Left hindlimb (tissue), 1 donor: ENCODE measurements at regions not wholly inside any gene's neighbourhood (a gene's known extent, or its start where the extent isn't known, plus 50 kb on each side); places are given as distances from the start of the nearest gene placed in this dataset.
"Not testable (repeated sequence)": the region's sequence is repeated elsewhere in the genome, so short reads cannot be mapped to it uniquely, and the experiment has no call there.

ENCODE experiments used
- DNase-seq: peaks from one replicate; pipeline ENCODE4 v3.0.0-alpha.2; 2018

DNA sequence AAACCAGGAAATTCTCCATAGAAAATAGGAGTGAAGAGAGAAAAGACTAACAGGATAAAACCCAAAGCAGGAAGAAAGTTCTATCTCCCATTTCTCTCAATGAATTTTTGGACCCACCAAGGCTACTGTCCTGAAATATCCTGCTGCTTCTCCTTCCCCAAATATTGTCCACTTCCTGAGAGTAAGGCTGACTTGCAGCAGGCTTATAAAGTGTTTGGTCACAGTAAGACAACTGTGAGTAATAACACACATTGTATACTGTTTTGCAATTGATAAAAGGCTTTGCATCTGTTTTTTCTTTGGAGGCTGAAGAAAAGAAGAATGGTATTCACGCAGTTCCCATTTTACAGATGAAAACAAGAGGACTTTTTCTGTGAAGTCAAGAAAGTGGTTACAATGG lies 52.8 kb downstream of the FOXD4L6 start:
- not testable (repeated sequence) for DNase-seq

DNA sequence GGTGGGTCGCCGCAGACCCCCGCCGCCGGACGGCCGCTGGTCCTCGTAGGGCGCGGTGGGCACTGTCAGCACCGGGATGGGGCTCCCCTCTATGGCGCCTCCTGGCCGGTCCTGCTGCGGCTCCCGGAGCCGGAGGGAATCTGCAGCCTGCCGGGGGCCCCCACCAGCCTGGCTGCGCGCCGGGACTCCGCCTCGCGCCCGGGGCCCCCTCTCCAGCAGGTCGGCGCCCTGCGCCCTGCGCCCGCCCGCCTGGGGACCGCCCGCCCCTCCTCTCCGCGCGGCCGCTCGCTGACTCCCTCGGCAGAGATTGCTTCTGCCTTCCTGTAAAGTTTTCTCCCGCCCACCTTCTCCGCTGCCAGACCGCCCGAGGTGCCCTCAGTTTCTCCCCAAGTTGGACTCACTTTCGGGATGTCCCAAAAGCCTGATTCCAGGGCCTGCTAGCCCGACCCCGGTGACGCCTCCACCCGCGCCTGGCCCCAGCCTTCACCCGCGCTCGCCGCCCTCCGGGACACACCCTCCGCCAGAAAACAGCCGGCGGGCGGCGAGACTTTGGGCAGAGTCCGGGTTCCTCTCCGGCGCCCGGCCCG lies 54.0 kb downstream of the FOXD4L6 start:
- peak; percentile 46 for DNase-seq

DNA sequence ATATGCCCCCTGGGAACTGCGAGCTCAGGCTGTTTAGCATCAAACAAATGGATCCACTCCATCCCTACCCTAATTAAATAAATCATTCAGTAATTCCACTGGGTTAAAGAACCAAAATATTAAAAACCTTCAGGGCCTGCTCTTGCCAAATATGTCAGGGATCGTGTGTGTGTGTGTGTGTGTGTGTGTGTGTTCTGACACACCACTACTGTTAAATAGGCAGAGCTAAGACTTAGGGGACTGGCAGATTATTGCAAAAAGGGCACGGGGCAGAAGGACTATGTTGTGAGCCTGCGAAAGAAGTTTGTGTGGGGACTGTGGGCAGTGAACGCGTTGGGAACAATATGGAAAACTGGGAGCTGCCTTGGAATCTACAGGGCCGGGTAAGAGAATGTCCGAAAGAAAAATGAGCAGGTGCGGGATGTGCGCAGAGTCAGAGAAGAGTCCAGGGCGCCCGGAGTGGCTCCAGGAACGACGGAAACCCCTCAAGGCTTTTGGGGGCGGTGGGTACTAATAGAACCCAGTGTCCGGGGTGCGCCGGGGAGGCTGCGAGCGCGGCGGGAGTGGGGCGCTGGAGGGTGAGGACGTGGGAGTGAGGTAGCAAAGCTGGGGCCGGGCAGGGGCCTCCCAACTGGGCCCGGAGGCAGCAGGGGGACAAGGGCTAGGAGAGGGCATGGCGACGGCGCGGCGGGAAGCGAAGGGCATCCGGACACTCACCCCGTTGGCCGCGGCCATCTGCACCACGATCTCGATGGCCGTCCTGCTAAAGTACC lies 54.8 kb downstream of the FOXD4L6 start:
- not testable (repeated sequence) for DNase-seq

DNA sequence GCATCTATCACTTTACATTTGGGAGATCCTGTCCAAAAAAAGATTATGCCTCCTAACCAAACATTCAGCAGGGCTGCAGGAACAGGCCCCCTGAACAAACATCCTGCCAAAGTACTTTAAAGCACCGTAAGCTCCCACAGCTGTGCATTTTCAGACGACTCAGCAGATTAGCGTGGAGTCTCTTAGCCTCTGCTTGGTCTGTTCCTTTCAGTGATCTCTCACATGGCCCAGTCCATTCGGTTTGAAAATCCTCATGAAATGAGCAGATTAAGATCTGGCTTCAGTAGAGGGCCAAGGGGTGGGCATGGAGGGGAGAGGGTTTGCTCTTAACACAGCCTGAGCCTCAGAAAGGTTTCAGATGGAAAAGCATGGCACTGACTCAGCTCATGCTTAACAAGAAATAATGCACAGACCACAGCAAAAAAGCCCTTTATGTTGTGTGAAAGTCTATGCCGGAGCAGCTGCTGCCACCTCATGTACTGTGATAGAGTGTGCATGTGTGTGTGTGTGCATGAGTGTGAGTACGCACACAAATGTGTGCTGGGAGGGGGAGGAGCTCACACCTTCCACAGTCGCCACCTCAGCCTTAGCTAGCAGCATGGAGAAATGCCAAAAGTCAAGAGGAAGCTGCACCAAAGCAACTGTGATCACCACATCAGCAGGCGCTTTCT lies 64.2 kb downstream of the FOXD4L6 start:
- peak; percentile 20 for DNase-seq

DNA sequence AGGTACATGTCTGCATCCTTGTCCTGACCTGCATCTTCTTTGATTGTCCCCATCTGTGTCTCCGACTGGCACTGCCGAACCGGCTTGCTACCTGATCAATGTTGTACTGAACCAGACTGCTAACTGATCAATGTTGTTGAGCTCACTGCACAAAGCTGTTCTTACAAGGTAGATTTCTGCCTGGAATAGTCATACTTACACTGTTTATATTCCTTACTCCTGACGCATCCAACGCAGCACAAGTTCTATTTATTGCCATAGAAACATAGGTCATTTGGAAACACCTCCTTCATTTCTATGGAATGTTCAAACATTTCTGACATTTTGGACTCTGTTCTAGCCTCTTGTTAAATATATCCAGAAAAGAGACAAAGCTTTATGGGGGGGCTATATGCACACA lies 65.2 kb downstream of the FOXD4L6 start:
- DNase-seq = not testable (repeated sequence)

DNA sequence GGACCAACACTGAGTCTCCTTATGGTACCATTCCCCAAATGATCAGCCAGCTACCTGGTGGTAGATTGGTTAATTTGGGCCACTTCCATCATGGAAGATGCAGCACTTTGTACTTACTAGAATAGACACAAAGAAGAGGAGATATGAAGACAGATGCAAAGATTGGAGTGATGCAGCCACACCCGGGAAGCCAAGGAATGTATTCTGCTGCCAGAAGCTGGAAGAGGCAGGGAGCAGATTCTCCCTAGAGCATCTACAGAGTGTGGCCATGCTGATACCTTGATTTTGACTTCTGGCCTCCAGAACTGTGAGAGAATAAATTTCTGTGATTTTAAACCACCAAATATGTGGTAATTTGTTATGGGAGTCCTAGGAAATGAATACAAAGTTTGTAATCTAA lies 68.9 kb downstream of the FOXD4L6 start:
- not testable (repeated sequence) for DNase-seq

DNA sequence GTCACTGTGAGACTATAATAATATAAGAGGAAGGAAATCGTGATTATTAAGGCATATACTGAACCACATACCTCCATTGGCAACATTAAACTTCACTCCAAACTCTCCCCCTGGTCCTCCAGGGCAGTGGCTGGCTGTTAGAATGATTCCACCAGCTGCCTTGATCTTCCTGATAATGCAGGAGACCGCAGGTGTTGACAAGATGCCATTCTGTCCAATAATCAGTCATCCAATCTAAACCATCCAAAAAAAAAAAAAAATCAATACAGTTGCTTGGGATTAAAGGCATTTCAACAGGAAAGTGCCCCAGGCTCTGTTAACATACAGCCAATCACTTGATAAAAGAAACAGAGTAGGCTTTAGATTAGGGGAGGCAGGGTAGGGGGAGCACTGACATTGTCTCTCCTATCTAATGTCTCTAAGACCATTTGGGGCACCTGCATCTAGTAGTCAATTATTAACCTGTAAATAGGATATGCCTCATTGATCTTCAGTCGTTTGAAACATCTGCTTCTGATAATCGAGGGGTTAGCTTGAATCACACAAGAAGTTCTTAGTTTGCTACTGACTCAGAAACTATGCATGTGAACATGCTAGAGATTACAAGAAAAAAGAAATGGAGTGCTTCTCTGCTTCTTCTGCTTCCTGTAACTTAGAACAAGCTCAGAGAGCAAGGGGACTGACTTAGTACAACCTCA lies 74.7 kb downstream of the FOXD4L6 start:
- not testable (repeated sequence) for DNase-seq

DNA sequence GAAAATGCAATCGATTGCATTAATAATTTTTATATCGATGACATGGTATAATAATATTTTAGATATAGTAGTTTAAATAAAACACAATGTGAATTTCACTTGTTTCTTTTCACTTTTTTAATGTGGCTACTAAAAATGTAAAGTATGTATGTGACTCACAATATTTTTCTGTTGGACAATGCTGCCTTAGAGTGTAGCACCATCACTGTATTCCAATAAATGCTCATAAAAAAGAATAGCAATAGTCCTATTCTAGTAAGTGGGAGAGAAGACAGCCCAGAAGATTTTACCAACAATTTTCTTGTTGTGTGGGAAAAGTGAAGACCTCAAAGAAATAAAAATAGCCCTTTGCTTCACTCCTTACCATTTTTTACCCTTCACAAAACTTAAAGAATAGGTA lies 79.8 kb downstream of the FOXD4L6 start:
- DNase-seq = not testable (repeated sequence)

DNA sequence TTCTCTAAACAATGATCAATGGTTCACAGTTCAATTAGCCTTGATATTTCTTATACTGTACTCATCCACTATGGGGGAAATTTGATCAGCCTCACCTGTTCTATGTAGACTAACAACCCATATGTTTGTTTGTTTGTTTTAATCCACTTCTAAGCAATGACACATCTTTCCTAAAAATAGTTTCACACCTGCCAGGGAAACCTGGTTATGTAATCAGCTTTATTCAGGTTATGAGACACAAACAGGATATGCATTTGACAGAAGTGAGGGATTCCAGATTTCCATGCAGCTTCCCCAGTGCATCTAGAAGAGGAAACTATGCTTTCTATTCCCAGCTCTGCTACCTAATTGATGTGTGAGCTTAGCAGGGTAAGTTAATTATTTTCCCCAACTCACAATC lies 80.7 kb downstream of the FOXD4L6 start:
- not testable (repeated sequence) for DNase-seq

DNA sequence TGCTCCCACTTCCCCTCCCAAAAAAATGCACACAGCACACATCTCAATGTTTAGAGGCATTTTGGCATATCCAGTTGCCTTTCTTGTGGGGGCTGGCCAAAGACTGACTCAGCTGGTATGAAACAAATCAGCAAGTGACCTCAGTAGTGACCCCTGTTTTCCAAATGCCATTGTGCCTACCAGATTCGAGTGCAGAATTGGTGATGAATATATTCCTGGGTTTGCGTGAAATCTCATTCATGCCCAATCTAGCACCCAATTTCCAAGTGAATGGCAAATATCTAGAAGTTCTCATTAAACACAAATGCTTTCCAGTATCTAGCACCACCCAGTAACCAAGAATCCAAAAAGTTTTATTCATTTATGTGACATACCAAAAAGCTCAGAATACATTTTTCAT lies 83.6 kb downstream of the FOXD4L6 start:
- DNase-seq = not testable (repeated sequence)

DNA sequence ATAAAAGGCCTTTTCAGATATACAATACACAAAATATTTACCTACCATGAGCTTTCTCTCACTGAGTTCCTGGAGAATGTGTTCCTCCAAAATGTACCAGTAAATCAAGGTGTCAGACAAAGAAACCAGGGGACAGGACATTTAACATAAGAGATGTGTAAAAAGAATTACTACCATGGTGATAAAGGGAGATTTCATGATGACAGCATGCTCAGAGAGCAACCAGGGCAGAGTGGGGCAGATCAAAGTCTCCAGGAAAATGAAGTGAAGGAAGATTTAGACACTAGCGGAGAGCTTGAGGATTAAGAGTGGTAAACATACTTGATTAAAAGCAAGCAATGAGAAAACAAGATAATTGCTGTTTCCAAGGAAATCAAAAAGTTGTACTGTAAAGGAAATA lies 85.0 kb downstream of the FOXD4L6 start:
- not testable (repeated sequence) for DNase-seq

DNA sequence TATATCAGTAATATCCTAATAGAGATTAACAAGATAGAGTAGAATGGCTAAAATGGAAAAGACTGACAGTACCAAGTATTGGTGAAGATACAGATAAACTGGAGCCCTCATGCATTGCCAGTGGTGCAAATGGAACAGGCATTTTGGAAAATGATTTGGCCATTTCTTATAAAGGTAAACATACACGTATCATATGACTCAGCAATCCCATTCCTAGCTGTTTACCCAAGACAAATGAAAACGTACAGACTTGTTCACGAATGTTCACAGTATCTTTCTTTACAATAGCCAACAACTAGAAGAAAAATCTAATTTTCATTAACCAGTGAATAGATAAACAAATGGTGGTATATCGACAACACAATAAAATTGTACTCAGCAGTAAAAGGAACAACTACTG lies 86.4 kb downstream of the FOXD4L6 start:
- not testable (repeated sequence) for DNase-seq

DNA sequence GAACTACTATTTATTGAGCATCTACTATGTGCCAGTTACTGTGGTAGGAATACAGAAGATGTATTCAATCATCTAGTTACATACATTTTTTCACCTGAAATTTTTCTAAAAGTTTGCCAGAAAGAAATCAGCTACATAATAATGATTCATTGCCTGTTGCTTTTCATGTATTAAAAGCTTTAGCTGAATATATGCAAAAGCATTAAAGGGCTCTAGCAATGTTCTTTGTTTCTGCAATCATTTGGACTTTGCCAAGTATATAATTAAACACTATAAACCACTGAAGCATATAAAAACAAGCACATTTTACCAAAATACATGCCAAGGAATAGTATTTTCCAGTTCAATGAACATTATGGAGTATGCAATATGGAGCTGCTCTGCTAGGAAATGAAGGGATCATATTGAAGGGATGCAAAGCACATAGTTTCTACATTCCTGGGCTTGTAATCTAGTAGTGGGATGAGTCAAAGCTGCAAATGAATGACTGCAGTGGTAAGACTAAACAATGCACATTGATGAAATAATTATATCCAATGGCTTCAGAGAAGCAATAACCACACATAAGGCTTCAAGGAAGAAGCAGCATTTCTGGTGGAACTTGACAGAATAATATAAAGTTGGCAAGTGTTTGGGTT lies 87.7 kb downstream of the FOXD4L6 start:
- not testable (repeated sequence) for DNase-seq

DNA sequence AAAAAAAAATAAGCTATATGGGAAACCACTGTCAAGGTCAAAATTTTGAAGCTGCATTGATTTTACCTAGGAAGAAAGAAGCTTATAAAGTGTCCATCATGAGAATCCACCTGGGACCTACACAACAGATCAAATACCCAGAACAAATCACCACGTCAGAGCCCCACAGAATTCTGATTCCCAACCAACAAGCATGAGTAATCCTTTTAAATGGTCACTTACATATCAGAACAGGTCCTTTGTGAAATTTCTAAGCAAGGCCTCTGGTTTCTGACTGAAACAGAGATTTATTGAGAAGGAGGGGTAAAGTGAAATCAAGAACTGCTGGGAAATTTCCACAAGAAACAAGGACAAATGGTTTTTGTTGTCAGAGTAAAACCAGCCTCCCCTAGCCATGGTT lies 93.2 kb downstream of the FOXD4L6 start:
- DNase-seq = not testable (repeated sequence)

DNA sequence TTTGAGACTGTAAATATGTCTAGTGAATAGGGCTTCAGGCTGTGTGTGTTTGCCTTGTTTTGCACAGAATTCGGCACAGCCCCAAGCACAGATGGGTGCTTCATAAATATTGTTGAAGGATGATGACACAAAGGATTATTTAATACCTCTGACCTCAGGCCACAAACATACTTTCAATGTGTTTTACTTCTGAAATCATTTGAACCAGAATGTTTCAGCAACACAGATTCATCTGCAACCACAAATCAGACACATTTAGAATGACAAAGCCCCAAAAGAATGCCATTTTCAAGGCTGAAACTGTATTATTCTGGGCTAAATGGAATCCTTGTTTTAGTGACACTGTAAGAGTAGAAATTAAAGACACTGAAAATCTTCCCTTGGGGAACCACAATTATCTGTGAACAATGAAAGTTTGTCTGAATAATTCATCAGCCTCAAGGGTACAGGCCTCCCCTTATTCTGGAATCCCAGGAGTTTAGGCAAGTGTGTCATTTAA lies 93.7 kb downstream of the FOXD4L6 start:
- not testable (repeated sequence) for DNase-seq

DNA sequence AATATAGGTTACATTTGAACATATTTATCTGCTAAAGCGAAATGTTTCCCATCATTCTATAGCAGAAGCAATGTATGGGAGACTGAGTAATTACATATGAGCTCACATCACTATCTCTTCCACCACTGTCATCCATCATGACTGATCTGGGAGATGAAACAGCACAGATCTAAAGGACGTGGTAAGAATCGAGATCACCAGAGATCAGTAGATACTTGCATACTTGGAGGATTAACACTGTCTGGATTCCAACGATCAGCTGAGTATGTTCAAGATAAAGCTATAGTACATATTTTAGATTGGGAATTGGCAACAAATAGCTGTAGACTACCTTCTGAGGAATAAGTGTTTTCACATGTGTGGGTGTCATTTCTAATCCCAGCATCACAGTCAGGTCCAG lies 94.6 kb downstream of the FOXD4L6 start:
- DNase-seq = not testable (repeated sequence)

DNA sequence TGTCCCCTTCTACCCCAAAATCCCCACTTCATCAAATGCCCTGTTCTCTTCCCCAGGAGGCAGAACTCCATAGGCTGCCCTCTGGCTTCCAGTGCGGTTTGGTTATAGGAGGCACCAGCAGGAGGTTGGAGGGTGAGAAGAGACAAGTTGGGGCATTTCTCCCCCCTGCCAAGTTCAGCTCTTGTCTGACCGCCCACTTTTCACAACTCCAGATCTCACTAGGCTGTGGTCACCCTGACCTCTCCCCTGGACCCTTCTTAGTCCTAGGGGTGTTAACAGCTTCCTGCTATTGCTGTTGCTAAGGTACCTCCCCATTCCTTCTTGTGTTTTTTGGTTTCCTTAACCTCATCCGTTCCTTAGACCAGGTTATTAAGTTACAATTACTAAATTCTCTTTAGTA lies 95.1 kb downstream of the FOXD4L6 start:
- not testable (repeated sequence) for DNase-seq

DNA sequence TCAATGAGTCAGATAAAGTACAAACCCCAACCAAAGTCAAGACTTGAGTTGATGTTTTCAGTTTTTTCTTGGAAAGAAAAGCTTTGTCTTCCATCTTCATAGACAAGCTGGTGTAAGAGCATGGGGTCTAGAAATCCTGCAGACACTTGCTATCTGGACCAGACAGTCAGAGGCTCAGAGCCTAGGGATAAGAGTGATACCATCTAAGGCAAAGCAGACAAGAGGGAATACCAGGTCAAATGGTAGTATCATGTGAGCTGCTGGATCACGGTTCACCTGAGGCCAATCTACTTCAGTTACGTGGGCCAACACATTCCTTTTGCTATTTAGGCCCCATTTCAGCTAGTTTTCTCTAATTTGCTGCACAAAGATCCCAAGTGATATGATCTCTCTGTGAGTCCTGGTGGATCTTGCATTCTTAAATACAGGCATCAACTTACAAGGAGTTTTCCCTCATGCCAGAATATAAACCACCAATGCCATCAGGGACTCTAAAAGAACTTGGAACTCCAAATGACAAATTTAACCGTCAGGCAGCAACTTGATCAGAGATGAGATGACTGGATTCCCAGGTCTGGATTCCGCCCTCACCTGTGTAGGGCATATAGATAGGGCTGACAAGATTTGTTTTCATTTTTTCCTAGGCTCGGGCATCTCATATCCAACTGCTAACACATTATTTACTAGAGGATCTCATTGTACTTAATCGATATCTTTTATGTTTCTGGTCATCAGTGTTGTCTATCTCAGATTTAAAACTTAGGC lies 101.4 kb downstream of the FOXD4L6 start:
- not testable (repeated sequence) for DNase-seq

DNA sequence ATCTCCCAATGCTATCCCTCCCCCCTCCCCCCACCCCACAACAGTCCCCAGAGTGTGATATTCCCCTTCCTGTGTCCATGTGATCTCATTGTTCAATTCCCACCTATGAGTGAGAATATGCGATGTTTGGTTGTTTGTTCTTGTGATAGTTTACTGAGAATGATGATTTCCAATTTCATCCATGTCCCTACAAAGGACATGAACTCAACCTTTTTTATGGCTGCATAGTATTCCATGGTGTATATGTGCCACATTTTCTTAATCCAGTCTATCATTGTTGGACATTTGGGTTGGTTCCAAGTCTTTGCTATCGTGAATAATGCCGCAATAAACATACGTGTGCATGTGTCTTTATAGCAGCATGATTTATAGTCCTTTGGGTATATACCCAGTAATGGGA lies 106.1 kb downstream of the FOXD4L6 start:
- DNase-seq = not testable (repeated sequence)

DNA sequence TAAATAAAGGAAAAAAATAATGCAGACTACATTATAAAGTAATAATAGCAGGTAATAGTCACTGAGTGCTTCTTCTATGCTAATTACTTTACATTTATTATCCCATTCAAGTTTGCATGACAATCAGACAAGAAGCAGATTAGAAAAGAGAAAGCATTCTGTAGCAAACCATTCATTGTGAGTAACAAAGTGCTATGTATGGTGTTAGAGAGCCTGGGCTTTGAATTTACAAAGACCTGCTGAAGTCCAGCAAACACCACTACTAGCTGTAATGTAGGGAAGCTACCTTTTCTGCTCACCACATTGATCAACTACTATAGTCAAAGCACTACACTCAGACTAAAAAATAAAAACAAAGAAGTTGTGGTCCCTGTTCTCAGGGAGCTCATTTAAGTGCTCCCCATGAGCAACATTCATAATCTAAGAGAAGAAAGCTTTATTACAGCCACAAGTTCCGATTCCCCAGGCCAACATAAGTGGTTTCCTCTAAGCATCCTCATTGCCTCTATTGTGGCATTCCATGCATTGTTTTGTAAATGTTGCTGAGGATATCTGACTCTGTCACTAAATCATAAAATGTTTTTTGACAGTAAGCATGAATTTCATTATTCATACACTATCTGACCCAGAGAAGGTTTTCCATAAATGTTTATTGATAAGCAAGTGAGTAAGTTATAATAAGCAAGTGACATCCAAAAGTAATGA lies 108.5 kb downstream of the FOXD4L6 start:
- not testable (repeated sequence) for DNase-seq

DNA sequence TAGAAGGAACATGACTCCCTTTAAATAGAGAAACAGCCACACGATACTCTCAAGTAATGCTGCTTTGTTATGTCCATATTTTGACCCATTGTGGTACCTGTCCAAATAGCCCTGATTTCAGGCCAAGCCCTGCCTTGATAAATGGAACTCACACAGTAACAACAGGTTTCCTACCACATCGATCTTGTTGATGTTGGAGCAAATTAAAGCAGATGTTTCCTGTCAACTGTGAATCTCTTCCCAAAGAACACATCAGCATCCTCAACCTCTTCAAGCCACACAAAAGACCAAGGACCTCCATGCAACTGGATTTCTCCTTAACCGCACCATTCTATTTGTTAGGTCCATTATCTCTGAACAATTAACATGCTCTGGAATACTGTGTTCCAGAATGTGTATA lies 109.5 kb downstream of the FOXD4L6 start:
- not testable (repeated sequence) for DNase-seq
